ENCODE measurements at regions not wholly inside any gene's neighbourhood (a gene's known extent, or its start where the extent isn't known, plus 50 kb on each side); places are given as distances from the start of the nearest gene placed in this dataset.
A peak's percentile ranks its signal among the peaks of the same experiment; 100 is the strongest.

DNA sequence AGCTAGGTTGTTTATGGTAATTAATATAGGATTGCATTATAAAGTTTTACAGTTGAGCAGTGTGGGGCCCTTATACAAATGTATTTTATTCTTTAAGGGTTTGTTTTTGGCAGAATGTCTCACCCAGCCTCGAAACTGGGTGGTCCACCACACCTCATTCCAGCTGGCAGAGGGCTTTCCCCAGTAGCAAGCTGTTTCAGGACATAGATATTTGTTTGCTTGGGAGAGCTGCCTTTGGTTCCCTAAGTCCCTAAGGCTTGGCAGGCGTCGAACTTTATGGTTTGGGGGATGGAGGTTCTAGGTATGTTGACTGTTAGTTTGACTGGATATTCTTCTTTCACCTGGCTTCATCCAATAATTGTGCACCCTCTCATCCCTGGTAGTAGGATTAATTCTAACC, 205.9 kb downstream of the KCNS3 start:
- DNase-seq (ENCODE audit: low read depth in 2 of 2) = no peak

DNA sequence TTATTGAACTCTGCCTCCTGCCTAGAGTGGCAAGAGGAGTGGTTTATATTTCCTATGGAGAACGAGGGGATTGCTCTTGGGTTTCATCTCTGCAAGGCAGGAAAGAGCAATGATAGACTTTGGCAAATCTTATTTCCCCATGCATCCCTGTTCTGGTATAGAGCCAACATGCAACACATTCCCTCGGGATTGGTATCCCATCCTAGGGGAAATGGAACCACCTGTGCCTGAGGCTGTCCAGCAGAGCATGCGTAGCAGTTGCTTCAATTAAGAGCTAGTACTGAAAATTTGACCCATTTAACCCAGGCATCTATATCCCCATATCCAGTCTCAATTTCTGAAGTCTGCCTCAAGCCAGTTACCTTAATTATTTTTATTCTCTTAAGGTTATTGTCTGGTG, 205.3 kb downstream of the KCNS3 start:
- no peak for DNase-seq (ENCODE audit: low read depth in 2 of 2)

DNA sequence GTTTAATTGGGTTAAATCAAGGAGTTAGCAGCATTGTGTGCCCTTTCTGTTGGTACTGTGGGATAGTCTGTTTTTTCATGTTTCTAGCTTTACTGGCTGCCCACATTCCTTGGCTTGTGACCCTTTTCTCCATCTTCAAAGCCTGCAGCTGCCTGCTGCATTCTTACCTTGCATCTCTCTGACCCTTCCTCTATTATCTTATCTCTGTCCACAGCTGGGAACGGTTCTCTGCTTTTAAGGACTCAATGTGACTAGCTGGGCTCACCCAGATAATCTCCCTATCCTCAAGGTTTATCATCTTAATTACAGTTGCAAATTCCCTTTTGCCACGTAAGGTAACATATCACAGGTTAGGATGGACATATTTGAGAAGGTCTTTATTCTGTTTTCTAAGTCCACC, 199.7 kb downstream of the KCNS3 start:
- DNase-seq (ENCODE audit: low read depth in 2 of 2) = no peak

DNA sequence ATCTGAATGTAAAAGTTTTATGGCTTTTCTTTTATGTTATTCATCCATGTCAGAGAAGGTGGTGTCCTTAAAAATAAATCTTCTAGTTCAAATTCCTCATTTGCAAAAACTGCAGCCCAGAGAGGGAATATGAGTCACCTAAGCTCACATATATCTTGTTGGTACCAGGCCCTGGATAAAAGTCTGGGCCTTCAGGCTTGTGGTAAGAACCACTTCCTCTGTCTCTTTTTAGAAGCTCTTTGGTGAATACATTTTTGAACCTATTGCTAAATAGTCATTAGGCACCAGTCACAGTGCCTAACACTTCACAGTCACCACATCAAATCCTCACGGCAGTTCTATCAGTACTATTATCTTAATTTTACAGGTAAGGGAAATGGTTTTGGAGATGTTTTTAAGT, 199.2 kb downstream of the KCNS3 start:
- peak; percentile 51 to 56 for DNase-seq (ENCODE audit: low read depth in 2 of 2)

DNA sequence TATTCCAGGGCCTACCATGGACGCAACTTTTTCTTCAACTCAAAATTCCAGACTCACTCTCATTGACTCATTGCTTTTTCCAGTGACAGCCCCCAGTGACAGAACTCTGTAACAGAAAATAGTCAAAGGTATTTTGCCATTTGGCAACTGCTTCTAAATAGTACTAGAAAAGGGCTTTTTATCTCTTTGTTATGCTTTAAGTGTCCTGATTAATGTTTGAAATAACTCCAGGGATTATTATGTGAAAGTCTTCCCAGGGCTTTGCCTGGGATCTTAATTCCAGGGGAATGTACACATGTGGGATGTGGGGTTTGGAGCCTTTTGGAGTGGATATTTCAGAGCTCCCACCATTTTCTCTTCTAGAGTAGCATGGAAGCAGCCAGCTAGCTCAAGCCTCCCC, 198.8 kb downstream of the KCNS3 start:
- no peak for DNase-seq (ENCODE audit: low read depth in 2 of 2)

DNA sequence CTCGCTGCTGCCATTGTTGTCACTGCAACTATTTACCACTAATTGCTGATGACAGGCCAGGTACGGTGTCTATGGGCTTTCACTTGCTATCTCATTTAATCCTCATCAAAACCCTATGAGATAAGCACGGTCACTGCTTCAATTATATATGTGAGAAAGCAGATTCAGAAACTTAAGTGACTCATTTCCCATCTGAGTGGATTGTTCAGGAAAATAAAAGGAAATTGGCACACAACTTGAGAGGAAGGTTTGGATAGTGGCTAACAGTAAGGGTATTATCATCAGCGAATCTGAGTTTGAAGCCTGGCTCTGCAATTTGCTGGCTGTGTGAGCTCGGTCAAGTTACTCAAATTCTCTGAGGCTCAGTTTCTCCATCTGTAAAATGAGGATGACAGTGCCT, 196.0 kb downstream of the KCNS3 start:
- no peak for DNase-seq (ENCODE audit: low read depth in 2 of 2)

DNA sequence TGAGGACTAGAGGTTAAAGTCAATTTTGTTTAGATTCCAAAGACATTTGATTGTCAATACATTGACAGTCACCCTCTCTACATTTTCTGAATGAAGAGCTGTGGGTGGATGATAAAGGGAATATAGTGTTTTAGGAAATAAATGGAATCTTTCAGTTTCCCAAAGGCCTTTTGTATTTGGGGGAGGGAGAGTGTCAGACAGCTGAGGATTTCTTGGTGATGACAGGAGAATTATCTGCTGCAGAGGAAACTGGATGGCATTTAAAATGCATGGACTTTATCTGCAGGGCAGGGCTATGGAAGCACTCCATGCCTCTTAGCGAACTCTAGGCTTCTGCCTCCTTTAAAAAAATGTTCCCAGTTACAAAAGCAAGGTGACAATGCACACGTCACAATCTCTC, 195.1 kb downstream of the KCNS3 start:
- DNase-seq (ENCODE audit: low read depth in 2 of 2) = no peak

DNA sequence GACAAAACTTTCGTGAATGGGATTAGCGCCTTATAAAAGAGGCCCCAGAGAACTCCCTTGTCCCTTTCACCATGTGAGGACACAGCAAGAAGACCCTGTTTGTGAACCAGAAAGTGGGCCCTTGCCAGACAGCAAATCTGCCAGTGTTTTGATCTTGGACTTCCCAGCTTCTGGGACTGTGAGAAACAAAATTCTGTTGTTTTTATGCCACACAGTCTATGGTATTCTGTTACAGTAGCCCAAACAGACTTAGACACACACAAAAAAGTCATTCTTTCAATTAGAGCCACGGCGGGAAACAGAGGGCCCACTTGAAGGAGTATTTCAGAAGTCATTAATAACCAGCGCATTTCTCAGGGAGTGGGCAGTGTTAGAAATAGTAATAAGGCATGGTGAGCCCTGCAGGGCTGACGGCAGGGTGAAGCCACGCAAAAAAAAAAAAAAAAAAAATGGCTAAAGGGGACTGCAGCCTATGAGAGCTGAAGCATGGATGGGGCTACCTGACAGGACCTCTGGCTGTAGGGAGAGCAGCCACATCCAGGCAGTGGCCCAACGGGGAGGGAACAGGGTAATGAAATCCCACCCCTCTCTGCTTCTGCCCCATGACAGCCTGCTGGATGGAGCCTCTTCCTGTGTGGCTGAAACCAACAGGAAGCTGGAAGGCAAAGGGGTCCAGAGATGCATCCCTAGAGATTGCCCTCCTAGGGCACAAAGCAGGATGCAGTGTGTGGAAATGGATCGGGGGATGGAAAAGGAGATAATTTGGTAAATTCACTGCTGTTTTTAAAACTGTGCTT, 189.3 kb downstream of the KCNS3 start:
- DNase-seq (ENCODE audit: low read depth in 2 of 2) = no peak

DNA sequence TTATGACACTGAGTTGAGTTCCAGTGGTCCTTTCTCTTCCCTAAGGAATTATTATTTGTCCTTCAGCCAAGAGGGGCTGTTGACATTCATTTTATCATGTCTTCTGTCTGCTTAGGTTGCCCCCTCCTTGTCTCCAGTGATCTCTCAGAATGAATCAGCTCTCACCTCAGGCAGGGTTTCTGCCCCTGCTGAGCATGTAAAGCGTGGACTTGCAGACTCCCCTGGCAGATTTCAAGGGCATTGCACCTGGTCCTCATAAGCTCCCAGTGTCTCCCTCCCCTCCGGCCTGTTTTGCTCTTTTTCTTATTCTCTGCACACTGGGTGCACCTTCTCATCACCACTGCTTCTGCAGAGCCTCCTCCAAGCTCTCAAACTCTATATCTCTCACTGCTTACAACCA, 188.4 kb downstream of the KCNS3 start:
- DNase-seq (ENCODE audit: low read depth in 2 of 2) = no peak

DNA sequence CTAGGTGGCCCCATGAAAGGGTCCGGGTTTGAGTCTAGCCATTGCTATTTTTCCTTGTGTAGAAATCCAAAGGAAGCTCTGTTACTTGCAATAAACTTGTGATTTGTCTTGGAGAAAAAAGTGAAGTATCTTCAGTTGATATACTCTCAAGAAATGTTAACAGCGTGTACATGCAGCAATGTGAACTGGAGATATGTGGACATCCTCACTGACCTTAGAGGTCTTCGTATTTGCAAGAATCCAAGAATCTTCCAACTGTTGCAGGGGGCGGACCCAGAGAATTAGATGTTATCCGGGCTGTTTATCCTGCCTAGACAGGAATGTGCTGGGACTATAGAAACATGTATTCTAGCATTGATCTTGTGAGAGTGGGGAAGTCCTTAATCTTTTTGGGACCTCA, 187.6 kb downstream of the KCNS3 start:
- DNase-seq (ENCODE audit: low read depth in 2 of 2) = no peak

DNA sequence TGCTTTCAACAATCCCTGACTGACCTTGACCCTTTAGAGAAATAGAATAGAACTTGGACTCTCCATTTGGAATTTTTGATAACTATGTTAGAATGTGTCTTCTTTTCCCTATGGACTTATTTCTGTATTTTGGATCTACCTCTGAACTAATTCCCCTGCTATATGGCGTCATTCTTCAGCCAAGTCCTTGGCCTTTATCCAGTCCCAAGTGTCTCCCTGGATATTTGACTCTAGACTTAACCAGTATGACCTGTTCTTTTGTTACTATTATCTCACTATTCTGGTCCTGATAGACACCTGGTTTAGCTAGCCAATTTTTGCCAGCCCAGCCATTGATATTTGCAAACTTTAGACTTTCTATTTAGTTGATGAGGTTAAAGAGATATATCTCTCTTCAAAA, 186.8 kb downstream of the KCNS3 start:
- DNase-seq (ENCODE audit: low read depth in 2 of 2) = no peak

DNA sequence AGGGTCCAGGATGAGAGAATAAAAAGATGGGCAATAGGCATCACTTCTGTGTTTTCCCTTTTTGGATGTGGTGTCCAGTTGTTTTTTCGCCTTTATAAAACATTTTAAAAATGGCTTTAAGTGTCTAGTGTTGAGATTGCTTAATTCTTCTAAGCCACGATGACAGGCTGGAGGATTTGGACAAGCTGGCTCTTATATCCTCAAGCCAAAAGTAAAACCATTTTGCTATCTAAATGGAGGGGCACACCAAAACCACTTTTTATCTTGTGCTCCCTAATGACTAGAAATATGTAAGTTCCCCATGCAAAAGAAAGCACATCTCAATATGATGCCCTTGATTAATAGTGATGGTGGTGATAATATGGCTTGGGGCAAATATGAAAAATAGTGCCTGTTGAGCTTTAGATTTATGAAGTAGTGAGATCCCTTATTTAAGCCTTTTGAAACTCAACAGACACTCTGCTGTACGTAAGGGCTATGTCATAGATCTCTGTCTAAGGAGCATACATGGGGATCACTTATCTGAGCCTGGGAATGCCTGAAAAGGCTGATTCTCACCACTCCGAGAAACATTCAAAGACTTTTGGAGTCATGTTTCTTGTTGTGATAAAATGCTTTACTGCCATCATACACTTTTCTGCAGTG, 185.5 kb downstream of the KCNS3 start:
- DNase-seq (ENCODE audit: low read depth in 2 of 2) = no peak

DNA sequence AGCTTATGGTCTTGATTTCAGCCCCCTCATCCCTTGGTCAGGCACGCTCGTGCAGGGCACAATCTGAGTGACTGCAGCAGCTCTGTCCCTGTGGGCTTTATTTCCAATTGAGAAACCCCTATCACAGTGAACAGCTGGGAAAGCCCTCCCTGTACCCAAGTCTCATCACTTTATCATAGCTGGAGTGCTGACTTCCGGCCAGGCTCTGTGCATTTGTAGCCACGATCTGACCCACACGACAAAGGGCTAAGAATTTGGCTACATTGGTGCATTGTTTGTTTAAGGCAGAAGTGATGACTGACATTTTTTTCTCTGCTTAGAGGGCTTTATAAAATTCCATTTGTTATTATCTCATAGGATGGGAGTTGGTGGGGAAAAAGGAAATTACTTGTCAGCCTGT, 184.4 kb downstream of the KCNS3 start:
- DNase-seq (ENCODE audit: low read depth in 2 of 2) = no peak

DNA sequence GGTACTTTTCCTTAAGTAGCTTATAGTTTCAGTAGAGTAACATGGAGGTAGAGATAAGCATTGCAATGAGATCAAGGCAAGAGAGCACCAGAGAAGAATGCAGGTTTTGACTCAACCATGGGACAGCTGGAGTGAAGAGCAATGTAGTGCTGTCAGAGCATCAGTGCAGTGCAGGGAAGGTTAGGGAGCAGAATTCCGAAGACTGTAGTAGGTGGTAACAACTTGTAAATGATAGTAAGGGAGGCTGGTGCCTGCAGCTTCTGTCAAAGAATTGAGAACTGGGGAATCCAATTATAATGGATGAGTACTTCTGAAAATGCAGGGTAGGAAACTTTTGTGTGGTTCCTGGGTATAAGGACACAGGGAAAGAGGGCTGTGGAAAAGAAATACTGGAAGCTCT, 183.2 kb downstream of the KCNS3 start:
- DNase-seq (ENCODE audit: low read depth in 2 of 2) = no peak

DNA sequence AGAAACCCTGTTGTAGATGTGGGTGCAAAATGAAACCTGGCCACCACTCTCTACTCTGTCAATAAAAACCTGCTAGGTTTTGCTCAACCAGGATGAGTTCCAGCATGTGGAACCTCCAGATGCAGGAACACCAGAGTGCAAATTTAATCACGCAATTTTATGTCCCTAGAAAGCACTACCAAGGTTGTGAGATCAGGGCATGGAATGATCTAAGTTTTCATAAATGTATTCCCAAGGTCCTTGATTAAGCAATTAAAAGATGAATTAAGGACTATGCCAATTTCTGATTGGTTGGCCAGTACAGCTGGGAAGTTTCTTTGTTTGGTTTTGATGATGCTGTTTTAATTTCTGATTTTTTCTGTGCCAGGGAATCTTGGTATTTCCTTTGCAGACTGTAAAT, 179.2 kb downstream of the KCNS3 start:
- DNase-seq (ENCODE audit: low read depth in 2 of 2) = no peak

DNA sequence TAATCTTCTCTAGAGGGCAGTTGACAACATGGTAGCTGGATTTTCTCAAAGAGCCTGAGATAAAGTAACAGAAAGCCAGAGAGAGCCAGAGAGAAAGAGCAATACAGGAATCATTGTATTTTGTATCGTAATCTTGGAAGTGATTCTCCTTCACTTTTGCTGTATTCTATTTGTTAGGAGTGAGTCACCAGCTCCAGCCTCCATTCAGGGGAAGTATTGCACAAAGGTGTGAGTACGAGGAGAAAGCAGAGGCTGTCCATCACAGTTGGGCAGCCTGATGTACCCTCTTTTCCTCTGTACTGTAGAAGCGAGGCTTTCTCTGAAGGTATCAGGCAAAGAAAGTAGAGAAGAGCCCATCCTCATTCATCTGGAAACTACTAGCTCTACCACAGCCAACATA, 176.8 kb downstream of the KCNS3 start:
- no peak for DNase-seq (ENCODE audit: low read depth in 2 of 2)

DNA sequence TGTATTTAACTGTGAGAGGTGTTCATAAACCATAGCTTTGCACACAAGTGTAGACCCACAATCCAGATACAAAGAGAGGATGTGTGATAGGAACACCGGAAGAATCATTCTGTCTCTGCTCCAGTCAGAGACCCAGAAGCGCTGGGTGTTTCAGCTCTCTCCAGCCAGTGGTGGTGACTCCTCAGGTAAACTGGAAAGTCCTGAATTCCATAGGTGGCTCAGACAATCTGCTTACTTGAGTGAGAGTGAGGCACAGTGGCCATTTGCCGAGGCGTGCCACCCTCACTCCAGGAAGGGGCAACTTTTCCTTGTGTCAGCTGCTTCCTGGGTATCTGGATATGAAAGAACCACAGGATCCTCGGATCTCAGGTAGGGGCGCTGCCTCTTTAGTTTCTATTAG, 171.5 kb downstream of the KCNS3 start:
- no peak for DNase-seq (ENCODE audit: low read depth in 2 of 2)

DNA sequence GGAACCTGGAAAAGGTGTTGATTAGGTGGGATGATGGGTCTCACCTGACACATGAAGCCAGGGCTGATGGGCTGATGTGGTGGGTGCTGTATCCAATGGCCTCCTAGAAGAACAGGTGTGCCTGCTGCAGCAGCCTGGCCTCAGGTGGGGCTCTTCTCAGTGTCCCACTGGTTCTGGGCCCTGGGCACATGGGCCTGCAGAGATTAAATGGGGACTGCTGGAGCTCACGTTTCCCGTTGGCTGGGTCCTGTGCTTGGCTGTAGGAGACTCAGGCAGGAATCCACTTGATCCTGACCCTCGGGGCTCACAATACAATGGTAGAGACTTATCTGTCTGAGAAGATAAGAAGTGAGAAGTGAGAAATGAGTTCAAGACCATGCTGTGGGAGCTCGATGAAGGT, 170.9 kb downstream of the KCNS3 start:
- DNase-seq (ENCODE audit: low read depth in 2 of 2) = no peak

DNA sequence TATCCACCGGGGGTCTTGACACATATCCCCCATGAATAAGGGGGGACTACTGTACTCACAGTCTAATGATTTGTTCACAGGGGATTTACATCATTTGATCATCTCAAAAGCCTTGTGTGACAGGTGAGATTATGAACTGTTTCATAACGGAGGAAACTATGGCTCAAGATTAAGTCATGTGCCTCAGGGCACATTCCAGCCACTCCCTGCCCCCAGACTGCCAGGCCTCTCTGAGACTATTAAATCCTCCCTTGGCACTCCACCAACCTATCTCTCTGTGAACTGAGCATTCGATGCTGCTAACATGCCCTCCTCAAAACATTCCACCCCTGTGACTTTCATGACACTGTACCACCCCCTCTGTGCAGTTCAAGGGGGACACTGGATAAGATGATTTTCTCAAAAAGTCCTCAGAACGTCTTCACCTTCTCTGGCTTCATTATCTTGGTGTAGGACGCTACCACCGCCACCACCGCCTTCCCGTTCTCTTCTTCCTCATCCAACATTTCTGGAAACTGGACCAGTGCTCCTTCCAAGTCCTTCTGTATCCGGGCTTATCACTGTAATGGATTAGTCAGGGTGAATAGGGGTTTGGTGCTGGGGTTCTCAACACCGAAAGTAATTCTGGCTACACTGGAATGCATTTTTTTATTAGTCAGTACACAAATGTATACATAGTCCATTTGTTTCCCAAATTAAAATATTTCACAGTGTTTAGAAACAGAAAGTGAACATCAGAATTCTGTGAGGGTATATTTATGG, 169.6 kb downstream of the KCNS3 start:
- DNase-seq (ENCODE audit: low read depth in 2 of 2) = no peak

DNA sequence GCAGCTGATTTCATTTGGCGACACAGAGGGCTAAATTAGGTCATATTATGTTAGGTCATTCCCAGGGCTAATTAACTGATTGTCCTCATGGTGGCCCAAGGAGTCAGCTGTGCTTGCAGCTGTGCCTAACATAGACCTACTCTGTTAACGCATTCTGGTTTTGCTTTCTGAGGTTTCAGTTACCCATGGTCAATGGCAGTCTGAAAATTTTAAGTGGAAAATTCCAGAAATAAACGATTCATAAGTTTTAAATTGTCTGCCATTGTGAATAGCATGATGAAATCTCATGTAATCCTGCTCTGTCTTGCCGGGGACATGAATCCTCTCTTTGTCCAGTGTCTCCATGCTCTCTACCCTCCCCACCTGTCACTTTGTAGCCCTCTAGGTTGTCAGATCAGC, 168.7 kb downstream of the KCNS3 start:
- DNase-seq (ENCODE audit: low read depth in 2 of 2) = no peak

DNA sequence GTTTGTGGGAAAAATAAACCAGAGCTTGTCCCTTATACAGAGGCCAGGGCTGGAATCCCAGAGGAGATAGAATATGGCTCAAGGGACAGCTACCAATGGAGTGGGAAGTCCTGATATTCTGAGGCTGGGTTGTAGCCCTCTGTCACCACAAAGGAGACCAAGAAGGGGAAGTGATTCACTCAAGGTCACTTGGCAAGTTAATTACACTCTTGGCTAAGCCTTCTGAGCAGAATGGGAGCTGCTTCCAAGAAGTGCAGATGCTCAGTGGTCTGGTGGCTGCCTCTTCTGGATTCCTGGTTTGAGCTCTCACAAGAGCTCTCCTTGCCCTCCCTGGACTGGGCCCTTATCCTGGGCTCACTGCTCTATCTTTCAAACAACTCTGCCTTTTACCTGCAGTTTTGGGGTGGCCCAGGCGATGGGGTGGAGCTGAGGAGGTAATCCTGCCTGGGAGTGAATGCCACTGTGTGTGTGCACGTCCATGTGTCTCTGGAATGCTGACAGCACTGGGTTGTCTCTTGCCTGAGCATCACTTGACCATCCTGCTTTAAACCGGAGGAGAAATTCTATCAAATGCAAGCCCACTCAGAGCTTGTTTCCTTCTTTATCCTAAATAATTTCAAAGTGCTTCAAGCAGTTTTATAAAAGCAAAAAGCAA, 168.2 kb downstream of the KCNS3 start:
- no peak for DNase-seq (ENCODE audit: low read depth in 2 of 2)

DNA sequence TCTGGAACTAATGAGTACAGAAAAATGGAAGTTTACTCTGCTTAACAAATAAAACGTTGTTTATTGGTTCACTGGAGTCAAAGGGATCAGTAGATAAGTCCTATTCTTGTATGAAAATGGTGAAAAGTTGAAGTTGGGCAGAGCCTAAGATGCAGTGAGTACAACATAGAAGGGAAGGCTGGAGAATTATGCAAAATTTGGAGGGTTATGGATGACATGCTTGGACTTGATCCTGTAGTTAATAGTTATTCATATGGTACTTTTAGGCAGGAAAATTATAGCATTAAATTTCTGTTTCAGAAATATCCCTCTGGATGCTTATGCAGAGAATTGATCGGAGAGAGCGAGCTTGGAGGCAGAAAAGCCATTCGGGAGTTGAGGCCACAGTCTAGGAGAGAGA, 167.6 kb downstream of the KCNS3 start:
- DNase-seq (ENCODE audit: low read depth in 2 of 2) = no peak

DNA sequence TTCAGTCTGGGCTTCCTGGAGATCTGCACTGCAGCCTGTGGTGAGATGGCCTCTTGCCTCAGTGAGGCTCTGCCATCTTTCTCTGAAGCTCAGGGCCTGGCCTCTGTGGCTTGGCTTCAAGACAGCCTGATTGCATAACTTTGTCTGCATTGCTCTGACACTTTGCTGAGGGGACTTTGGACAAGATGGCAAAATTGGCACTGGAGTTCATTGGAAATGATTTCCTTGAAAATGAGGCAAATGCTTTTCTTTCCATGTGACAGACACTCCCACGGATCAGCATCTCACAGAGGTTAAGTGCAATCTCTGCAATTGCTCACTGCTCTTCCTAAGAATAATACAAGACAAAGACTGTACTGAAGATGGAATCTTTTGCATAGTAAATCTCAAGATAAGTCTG, 166.8 kb downstream of the KCNS3 start:
- no peak for DNase-seq (ENCODE audit: low read depth in 2 of 2)
